ENCODE measurements at regions not wholly inside any gene's neighbourhood (a gene's known extent, or its start where the extent isn't known, plus 50 kb on each side); places are given as distances from the start of the nearest gene placed in this dataset.

GRCh38 chr11:28488336-28488735, 380.1 kb downstream of the METTL15 start:
- no peak for DNase-seq (ENCODE audit: insufficient read length, low spot score)
- no peak for TF ChIP-seq CTCF (IDR thresholded peaks at IDR 0.05; ENCODE audit: insufficient read depth, missing control alignments)
- no peak for FAIRE-seq

- no peak for FAIRE-seq
- no peak for TF ChIP-seq CTCF (IDR thresholded peaks at IDR 0.05; ENCODE audit: insufficient read depth, missing control alignments)
- DNase-seq (ENCODE audit: insufficient read length, low spot score), result no peak
Observed at GRCh38 chr11:28483072-28483867, 375.1 kb downstream of the METTL15 start.

GRCh38 chr11:28482666-28483065, 374.5 kb downstream of the METTL15 start:
- FAIRE-seq (no peak), DNase-seq (ENCODE audit: insufficient read length, low spot score) (no peak)
- TF ChIP-seq CTCF (IDR thresholded peaks at IDR 0.05; ENCODE audit: insufficient read depth, missing control alignments), result no peak

- TF ChIP-seq CTCF (IDR thresholded peaks at IDR 0.05; ENCODE audit: insufficient read depth, missing control alignments), result no peak
- FAIRE-seq (no peak), DNase-seq (ENCODE audit: insufficient read length, low spot score) (no peak)
Observed at GRCh38 chr11:28481616-28482480, 373.7 kb downstream of the METTL15 start.

- no peak for DNase-seq (ENCODE audit: insufficient read length, low spot score)
- FAIRE-seq, result no peak
- no peak for TF ChIP-seq CTCF (IDR thresholded peaks at IDR 0.05; ENCODE audit: insufficient read depth, missing control alignments)
Observed at GRCh38 chr11:28480406-28480805, 372.2 kb downstream of the METTL15 start.

- FAIRE-seq (no peak), DNase-seq (ENCODE audit: insufficient read length, low spot score) (no peak)
- TF ChIP-seq CTCF (IDR thresholded peaks at IDR 0.05; ENCODE audit: insufficient read depth, missing control alignments), result no peak
Observed at GRCh38 chr11:28476864-28477263, 368.7 kb downstream of the METTL15 start.

Measured in D721Med (cell line).